Osteoblast (primary cell): ENCODE measurements at regions not wholly inside any gene's neighbourhood (a gene's known extent, or its start where the extent isn't known, plus 50 kb on each side); places are given as distances from the start of the nearest gene placed in this dataset.

Experiments
- DNase-seq: peaks from one replicate; pipeline ENCODE4 v3.0.0; 2011; ENCODE audit warnings: low spot score, mixed read lengths; ENCODE audit not compliant: insufficient read length; ENCODE audit errors: missing footprints
- H2AFZ ChIP-seq: 2 replicates; pipeline ENCODE4 v1.6.0; 2011; ENCODE audit warnings: mild to moderate bottlenecking, low read length
- H3K27ac ChIP-seq: 2 replicates; pipeline ENCODE4 v1.5.1; 2011; ENCODE audit warnings: mild to moderate bottlenecking, low read depth, low read length, moderate library complexity
- H3K27me3 ChIP-seq: 2 replicates; pipeline ENCODE4 v1.6.0; 2012; ENCODE audit warnings: mild to moderate bottlenecking, control low read depth, inconsistent platforms, low read length, moderate library complexity; ENCODE audit not compliant: insufficient read depth
- H3K36me3 ChIP-seq: 2 replicates; pipeline ENCODE4 v1.5.1; 2011; ENCODE audit warnings: mild to moderate bottlenecking, low read length, control low read depth, moderate library complexity; ENCODE audit not compliant: insufficient read depth
- H3K4me1 ChIP-seq: 2 replicates; pipeline ENCODE4 v1.5.1; 2011; ENCODE audit warnings: mild to moderate bottlenecking, low read length, control low read depth, moderate library complexity; ENCODE audit not compliant: insufficient read depth
- H3K4me2 ChIP-seq: 2 replicates; pipeline ENCODE4 v1.6.0; 2011; ENCODE audit warnings: mild to moderate bottlenecking, low read length; ENCODE audit not compliant: insufficient read depth
- H3K4me3 ChIP-seq: fragments of 200-600 bp; sonication (generic); 3 replicates; pipeline ENCODE4 v1.5.1; 2012; ENCODE audit warnings: mild to moderate bottlenecking, low read length, inconsistent platforms; ENCODE audit not compliant: insufficient read depth
- H3K79me2 ChIP-seq: 2 replicates; pipeline ENCODE4 v1.6.0; 2012; ENCODE audit warnings: mild to moderate bottlenecking, low read length, control low read depth, inconsistent platforms; ENCODE audit not compliant: insufficient read depth
- H3K9me3 ChIP-seq: 2 replicates; pipeline ENCODE4 v1.5.1; 2011; ENCODE audit warnings: low read depth, low read length, control low read depth
- H4K20me1 ChIP-seq: 2 replicates; pipeline ENCODE4 v1.6.0; 2012; ENCODE audit warnings: mild to moderate bottlenecking, low read length, control low read depth; ENCODE audit not compliant: insufficient read depth
- TF ChIP-seq, protein P1 (sequence below): IDR thresholded peaks from 2 replicates; pipeline ENCODE4 v1.5.1; 2011; ENCODE audit warnings: mild to moderate bottlenecking, low read depth, low read length, moderate library complexity; ENCODE audit errors: extremely low read depth

DNA sequence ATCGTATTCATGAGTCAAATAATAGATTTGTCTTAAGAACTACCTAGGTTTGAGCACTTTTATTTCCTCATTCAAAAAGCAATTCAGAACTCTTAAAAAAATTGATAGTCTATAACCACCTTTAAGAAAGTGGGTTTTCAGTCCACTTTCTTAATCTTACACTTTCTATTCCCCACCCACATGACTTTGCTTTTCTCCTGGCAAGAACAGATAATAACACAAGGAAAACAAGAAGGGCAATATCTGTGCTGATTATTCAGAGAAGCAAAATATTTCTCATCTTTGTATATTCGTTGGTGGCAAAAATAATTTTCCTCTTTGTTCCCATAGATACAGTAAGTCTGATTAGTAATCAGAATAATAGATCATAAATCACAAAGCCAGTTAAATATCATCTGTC lies 130.6 kb upstream of the DNAJC10 start:
- no peaks in the 10 kb centered on the region for H3K36me3 ChIP-seq
- no peak for DNase-seq
- H3K4me1 ChIP-seq: peaks cover 34% of the 10 kb centered on the region
- H3K4me2 ChIP-seq: no peak overlapping the region
- no peak overlapping the region for H2AFZ ChIP-seq
- no peaks in the 10 kb centered on the region for H3K9me3 ChIP-seq
- H3K79me2 ChIP-seq: no peaks in the 10 kb centered on the region
- H3K27ac ChIP-seq: no peak overlapping the region
- TF ChIP-seq, protein P1, sequence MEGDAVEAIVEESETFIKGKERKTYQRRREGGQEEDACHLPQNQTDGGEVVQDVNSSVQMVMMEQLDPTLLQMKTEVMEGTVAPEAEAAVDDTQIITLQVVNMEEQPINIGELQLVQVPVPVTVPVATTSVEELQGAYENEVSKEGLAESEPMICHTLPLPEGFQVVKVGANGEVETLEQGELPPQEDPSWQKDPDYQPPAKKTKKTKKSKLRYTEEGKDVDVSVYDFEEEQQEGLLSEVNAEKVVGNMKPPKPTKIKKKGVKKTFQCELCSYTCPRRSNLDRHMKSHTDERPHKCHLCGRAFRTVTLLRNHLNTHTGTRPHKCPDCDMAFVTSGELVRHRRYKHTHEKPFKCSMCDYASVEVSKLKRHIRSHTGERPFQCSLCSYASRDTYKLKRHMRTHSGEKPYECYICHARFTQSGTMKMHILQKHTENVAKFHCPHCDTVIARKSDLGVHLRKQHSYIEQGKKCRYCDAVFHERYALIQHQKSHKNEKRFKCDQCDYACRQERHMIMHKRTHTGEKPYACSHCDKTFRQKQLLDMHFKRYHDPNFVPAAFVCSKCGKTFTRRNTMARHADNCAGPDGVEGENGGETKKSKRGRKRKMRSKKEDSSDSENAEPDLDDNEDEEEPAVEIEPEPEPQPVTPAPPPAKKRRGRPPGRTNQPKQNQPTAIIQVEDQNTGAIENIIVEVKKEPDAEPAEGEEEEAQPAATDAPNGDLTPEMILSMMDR: no peak
- H3K4me3 ChIP-seq: no peak overlapping the region
- H3K27me3 ChIP-seq: no peaks in the 10 kb centered on the region
- H4K20me1 ChIP-seq: no peaks in the 10 kb centered on the region

DNA sequence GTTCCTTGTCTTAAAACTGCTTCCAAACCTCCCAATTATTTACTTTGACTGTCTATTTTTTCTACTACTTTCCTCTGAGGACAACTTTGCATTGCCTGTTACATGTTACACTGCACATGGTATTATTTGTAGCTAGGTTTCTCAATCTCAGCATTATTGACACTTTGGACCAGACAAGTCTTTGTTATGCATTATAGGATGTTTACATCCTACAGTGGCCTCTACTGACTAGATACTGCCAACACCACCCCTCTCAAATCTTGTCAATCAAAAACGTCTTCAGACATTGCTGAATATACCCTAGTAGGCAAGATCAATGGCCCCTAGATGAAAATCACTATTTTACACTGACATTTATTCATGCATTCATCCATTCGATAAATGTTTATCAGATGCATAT lies 129.6 kb upstream of the DNAJC10 start:
- Histone ChIP-seq H3K9me3 (no peaks in the 10 kb centered on the region), H2AFZ (no peak overlapping the region), H3K4me2 (no peak overlapping the region), H3K4me3 (no peak overlapping the region), H3K27ac (no peak overlapping the region), H3K4me1 (peaks cover 24% of the 10 kb centered on the region), H3K36me3 (no peaks in the 10 kb centered on the region), H4K20me1 (no peaks in the 10 kb centered on the region), H3K79me2 (no peaks in the 10 kb centered on the region), H3K27me3 (no peaks in the 10 kb centered on the region)
- no peak for DNase-seq
- TF ChIP-seq, protein P1: no peak

DNA sequence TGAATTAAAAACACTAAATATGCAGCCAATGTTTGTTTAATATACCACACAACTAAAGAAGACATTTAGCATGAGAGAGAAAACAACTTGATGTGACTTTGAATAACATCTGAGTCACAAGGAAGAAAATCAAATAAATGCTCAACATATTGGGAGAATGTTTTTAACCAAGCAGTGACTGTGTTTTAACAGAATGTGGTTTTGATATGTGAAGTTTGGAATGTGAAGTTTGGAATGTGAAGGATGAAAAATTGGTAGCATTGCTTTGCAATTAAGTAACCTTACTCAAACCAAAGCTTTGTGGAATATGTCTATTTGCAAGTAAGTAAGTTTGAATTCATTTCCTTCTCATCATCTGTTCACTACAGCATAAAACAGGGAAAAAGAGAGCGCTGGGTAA lies 128.2 kb upstream of the DNAJC10 start:
- Histone ChIP-seq H3K4me3 (no peak overlapping the region), H2AFZ (no peak overlapping the region), H3K79me2 (no peaks in the 10 kb centered on the region), H4K20me1 (no peaks in the 10 kb centered on the region), H3K36me3 (no peaks in the 10 kb centered on the region), H3K27me3 (no peaks in the 10 kb centered on the region), H3K4me1 (peaks cover 22% of the 10 kb centered on the region), H3K27ac (peak overlapping the region; percentile 55), H3K4me2 (peak overlapping the region; percentile 45), H3K9me3 (no peaks in the 10 kb centered on the region)
- peak; percentile 81 for DNase-seq
- TF ChIP-seq, protein P1: no peak

DNA sequence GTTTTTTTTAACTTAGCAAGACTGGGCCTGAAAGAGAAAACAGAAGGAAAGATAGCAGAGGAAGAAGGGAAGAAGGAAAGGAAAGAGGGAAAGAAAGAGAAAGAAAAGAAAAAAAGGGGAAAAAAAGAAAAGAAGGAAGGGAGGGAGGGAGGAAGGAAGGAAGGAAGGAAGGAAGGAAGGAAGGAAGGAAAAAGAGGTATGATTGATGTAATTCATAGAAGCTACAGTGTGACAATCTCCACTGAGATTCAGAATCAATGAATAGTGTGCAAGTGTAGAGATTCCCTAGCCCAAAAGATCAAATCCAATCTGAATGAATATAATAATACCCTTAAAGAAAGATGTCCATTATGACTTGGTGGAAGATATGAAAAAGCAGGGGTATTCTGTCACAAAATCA lies 126.9 kb upstream of the DNAJC10 start:
- no peaks in the 10 kb centered on the region for H4K20me1 ChIP-seq
- TF ChIP-seq, protein P1: no peak
- no peaks in the 10 kb centered on the region for H3K79me2 ChIP-seq
- H3K4me1 ChIP-seq: peaks cover 34% of the 10 kb centered on the region
- no peak overlapping the region for H3K4me3 ChIP-seq
- no peaks in the 10 kb centered on the region for H3K27me3 ChIP-seq
- no peak overlapping the region for H2AFZ ChIP-seq
- no peaks in the 10 kb centered on the region for H3K9me3 ChIP-seq
- no peak overlapping the region for H3K27ac ChIP-seq
- no peaks in the 10 kb centered on the region for H3K36me3 ChIP-seq
- H3K4me2 ChIP-seq: no peak overlapping the region
- no peak for DNase-seq
